ENCODE measurements at regions not wholly inside any gene's neighbourhood (a gene's known extent, or its start where the extent isn't known, plus 50 kb on each side); places are given as distances from the start of the nearest gene placed in this dataset.

DNA sequence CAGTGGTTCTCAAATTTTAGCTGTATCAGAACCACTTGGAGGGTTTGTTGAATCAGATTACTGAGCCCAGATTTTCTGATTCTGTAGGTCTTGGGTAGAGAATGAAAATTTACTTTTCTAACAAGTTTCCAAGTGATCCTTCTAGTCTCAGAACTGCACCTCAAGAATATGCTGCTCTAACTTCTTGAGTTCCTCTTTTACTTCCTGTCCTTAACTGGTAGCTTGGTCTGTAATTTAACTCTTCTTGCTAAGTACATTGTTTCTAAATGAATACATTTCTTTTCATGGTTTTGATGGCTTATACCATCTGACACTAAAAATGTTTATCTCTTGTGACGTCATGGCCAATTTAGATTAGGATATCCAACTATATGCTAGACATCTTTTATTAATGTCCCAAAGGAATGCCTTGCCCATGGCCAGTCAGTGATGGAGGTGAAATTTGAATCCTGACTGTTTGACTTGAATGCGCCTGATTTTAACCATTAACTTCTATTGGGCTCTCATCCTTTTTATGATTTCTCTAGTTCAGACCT, 262.6 kb upstream of the NAALADL2 start:
- FAIRE-seq (no peak), DNase-seq (ENCODE audit: low read depth) (no peak)
- H3K36me3 ChIP-seq (ENCODE audit: control insufficient read depth, insufficient read depth, low read length), result no peaks in the 10 kb centered on the region
- no peak overlapping the region for H3K4me3 ChIP-seq (ENCODE audit: low read depth, low read length)
- no peaks in the 10 kb centered on the region for H3K27me3 ChIP-seq (ENCODE audit: control insufficient read depth, insufficient read depth, low read length)
- TF ChIP-seq CTCF (IDR thresholded peaks at IDR 0.05; ENCODE audit: insufficient read depth, low read length, severe bottlenecking), result no peak

DNA sequence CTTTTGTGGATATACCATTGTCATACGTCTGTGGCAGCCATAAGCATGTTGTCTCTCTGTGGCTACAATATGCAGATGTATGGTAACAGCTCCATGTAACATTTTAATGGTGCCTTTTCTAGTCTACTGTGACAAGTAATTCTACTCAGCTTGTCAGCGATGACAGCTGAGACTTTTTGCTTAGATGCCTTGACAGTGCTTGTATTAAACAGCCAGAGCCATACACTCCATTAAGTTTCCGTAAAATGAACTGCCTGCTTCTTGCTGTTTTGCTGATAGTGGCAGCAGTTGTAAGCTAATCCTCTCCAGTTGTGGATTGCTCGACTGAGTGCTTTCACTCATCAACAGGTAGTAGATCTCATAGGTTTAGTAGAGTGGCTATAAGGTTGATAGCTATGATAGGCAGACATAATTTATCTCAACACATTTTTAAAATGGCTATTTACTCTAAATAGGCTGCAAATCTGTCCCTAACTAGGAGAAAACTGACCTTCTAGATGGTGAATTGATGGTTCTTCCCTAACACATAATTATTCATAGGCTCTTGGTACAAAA, 260.2 kb upstream of the NAALADL2 start:
- H3K27me3 ChIP-seq (ENCODE audit: control insufficient read depth, insufficient read depth, low read length), result no peaks in the 10 kb centered on the region
- no peak for FAIRE-seq
- DNase-seq (ENCODE audit: low read depth), result no peak
- no peak for TF ChIP-seq CTCF (IDR thresholded peaks at IDR 0.05; ENCODE audit: insufficient read depth, low read length, severe bottlenecking)
- no peak overlapping the region for H3K4me3 ChIP-seq (ENCODE audit: low read depth, low read length)
- no peaks in the 10 kb centered on the region for H3K36me3 ChIP-seq (ENCODE audit: control insufficient read depth, insufficient read depth, low read length)

- H3K27me3 ChIP-seq (ENCODE audit: control insufficient read depth, insufficient read depth, low read length), result no peaks in the 10 kb centered on the region
- no peak overlapping the region for H3K4me3 ChIP-seq (ENCODE audit: low read depth, low read length)
- no peaks in the 10 kb centered on the region for H3K36me3 ChIP-seq (ENCODE audit: control insufficient read depth, insufficient read depth, low read length)
- FAIRE-seq, result no peak
- no peak for TF ChIP-seq CTCF (IDR thresholded peaks at IDR 0.05; ENCODE audit: insufficient read depth, low read length, severe bottlenecking)
- no peak for DNase-seq (ENCODE audit: low read depth)
Measured at GRCh38 chr3:174613173-174613572, 246.0 kb upstream of the NAALADL2 start.

GRCh38 chr3:174614036-174614435, 245.1 kb upstream of the NAALADL2 start:
- Histone ChIP-seq H3K27me3 (ENCODE audit: control insufficient read depth, insufficient read depth, low read length) (no peaks in the 10 kb centered on the region), H3K36me3 (ENCODE audit: control insufficient read depth, insufficient read depth, low read length) (no peaks in the 10 kb centered on the region), H3K4me3 (ENCODE audit: low read depth, low read length) (no peak overlapping the region)
- FAIRE-seq (no peak), DNase-seq (ENCODE audit: low read depth) (no peak)
- no peak for TF ChIP-seq CTCF (IDR thresholded peaks at IDR 0.05; ENCODE audit: insufficient read depth, low read length, severe bottlenecking)

DNA sequence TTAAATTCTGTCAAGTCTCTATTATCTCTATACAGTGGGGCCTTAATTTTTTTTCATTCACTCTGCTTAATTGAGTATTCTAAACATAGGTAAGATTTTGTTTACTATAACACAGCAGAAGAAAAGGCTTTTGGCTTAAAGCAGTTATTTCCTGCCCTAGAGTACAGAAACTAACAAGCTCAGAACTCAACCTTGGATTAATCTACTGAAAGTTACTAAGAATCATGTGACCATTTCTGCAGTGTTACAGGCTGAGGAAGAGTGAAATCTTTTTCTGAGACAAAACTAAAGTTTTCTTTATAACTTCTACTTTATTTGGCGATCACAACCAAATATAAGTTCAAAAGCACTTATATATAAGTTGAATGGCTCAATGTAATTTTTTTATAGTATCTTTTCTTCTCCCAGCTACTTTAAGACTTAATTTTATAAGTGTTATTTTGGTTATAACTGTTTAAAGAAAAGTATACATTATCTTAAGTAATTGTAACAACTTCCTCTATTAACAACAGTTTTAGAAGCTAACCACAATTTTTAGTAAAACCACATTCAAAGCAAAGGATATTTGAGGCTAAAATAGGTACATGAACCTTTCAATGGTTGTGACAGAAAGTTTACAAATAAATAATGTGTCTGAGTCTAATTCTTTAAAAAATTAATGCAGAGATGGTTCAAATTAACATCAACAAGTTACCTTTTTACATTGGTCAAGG, 240.6 kb upstream of the NAALADL2 start:
- FAIRE-seq, result no peak

More for the DNA sequence above, 240.6 kb upstream of the NAALADL2 start:
- Histone ChIP-seq H3K36me3 (ENCODE audit: control insufficient read depth, insufficient read depth, low read length) (no peaks in the 10 kb centered on the region), H3K27me3 (ENCODE audit: control insufficient read depth, insufficient read depth, low read length) (no peaks in the 10 kb centered on the region), H3K4me3 (ENCODE audit: low read depth, low read length) (no peak overlapping the region)
- TF ChIP-seq CTCF (IDR thresholded peaks at IDR 0.05; ENCODE audit: insufficient read depth, low read length, severe bottlenecking), result no peak
- no peak for DNase-seq (ENCODE audit: low read depth)

Data from bronchial epithelial cell (primary cell).